Prostate gland (tissue), 2 donors: ENCODE measurements at regions not wholly inside any gene's neighbourhood (a gene's known extent, or its start where the extent isn't known, plus 50 kb on each side); places are given as distances from the start of the nearest gene placed in this dataset.

ENCODE experiments used
- CTCF ChIP-seq, 4 experiments: fragments of 200-600 bp in 2 of 4; fragments of 450-650 bp in 2 of 4; sonication (generic) in 2 of 4; IDR thresholded peaks; 1 replicate in 3 of 4; 2 replicates in 1 of 4; pipeline ENCODE4 v1.5.1; 2016 to 2019; ENCODE audit warnings: antibody characterized with exemption in 4 of 4, mild to moderate bottlenecking in 2 of 4, moderate library complexity in 2 of 4
- POLR2AphosphoS5 ChIP-seq: sonication (generic); formaldehyde crosslinking; IDR thresholded peaks from one replicate; pipeline ENCODE4 v1.6.1; 2017; ENCODE audit warnings: antibody characterized with exemption

- TF ChIP-seq CTCF (IDR thresholded peaks at IDR 0.05), result no peak
- TF ChIP-seq POLR2AphosphoS5, result no peak
These were observed 649.4 kb upstream of the SLC8A1 start for GRCh38 chr2:41101281-41101680.
